K562 (cell line): ENCODE measurements at regions not wholly inside any gene's neighbourhood (a gene's known extent, or its start where the extent isn't known, plus 50 kb on each side); places are given as distances from the start of the nearest gene placed in this dataset.

Source experiments
- ATAC-seq: fragments of 200-7000 bp; cut with Tn5 transposase; 3 replicates; pipeline ENCODE4 v1.9.1; 2020; ENCODE audit warnings: moderate library complexity
- BruUV-seq: library from RNA; stranded (reverse); fragments of 400-500 nt; replicated peaks from 2 replicates; lab custom pipeline; 2021; lab: Mats Ljungman, UMichigan
- CTCF ChIA-PET: fragments of 300-600 bp; formaldehyde crosslinking; extraction: SDS; loops from one replicate; lab custom pipeline; 2021; ENCODE audit warnings: low intra/inter-chr PET ratio; lab: Yijun Ruan, JAX
- POLR2A ChIA-PET: fragments of 300-600, 350-650 bp; sonication (Branson Sonifier 250); formaldehyde crosslinking; extraction: SDS; loops from one replicate; lab custom pipeline; 2021; ENCODE audit warnings: antibody characterized with exemption, inconsistent platforms; lab: Yijun Ruan, JAX
- DNase-seq, 4 experiments: peaks; one replicate each; pipeline versions ENCODE4 v3.0.0 to v3.0.0-alpha.2; 2011 to 2018; ENCODE audit warnings: low spot score in 3 of 4, mixed read lengths in 3 of 4; ENCODE audit errors: extremely low read depth in 1 of 4
- FAIRE-seq: peaks from 2 replicates; lab custom pipeline; 2011; peaks lifted over from hg19 to GRCh38; lab: Jason Lieb, UNC
- H2AFZ ChIP-seq: 2 replicates; pipeline ENCODE4 v1.6.0; 2011; ENCODE audit warnings: low read depth, low read length, control low read depth, inconsistent platforms
- H3K27ac ChIP-seq: fragments of 200-600 bp; 3 replicates; pipeline ENCODE4 v1.8.0; 2011; ENCODE audit warnings: low read depth, mild to moderate bottlenecking, control low read depth, inconsistent platforms, low read length, moderate library complexity, mixed read lengths; ENCODE audit errors: extremely low read depth
- H3K27me3 ChIP-seq, 2 experiments: fragments of 300-600 bp in 1 of 2; 2 replicates in 1 of 2; 3 replicates in 1 of 2; pipeline versions ENCODE4 v1.6.0 to v1.8.0; 2011; ENCODE audit warnings: inconsistent platforms in 2 of 2, low read length in 2 of 2, mild to moderate bottlenecking in 1 of 2, mixed read lengths in 1 of 2, moderate library complexity in 1 of 2; ENCODE audit not compliant: control insufficient read depth in 2 of 2, insufficient read depth in 2 of 2
- H3K36me3 ChIP-seq: fragments of 300-600 bp; 3 replicates; pipeline ENCODE4 v1.8.0; 2011; ENCODE audit warnings: mild to moderate bottlenecking, low read length, inconsistent platforms; ENCODE audit not compliant: control insufficient read depth, insufficient read depth
- H3K4me1 ChIP-seq, 2 experiments: fragments of 200-600 bp in 1 of 2; replicated peaks in 1 of 2; 2 replicates in 1 of 2; 3 replicates in 1 of 2; pipeline versions ENCODE4 v1.5.1 to v1.8.0; 2011; ENCODE audit warnings: inconsistent platforms in 2 of 2, low read length in 2 of 2, mild to moderate bottlenecking in 1 of 2, mixed read lengths in 1 of 2, moderate library complexity in 1 of 2; ENCODE audit not compliant: control insufficient read depth in 2 of 2, insufficient read depth in 2 of 2
- H3K4me2 ChIP-seq: 2 replicates; pipeline ENCODE4 v1.6.1; 2011; ENCODE audit warnings: low read length, control low read depth, inconsistent platforms, mixed read lengths; ENCODE audit not compliant: insufficient read depth
- H3K4me3 ChIP-seq: fragments of 200-600 bp; sonication (generic), shearing (Covaris generic); 2 replicates; pipeline ENCODE4 v1.5.1; 2016; ENCODE audit warnings: control low read depth, inconsistent platforms
- H3K79me2 ChIP-seq: fragments of 200-600 bp; 3 replicates; pipeline ENCODE4 v1.8.0; 2011; ENCODE audit warnings: low read length, inconsistent platforms; ENCODE audit not compliant: control insufficient read depth, insufficient read depth
- H3K9ac ChIP-seq, 2 experiments: 2 replicates each; pipeline versions ENCODE4 v1.6.0 to v1.6.1; 2011; ENCODE audit warnings: low read depth in 2 of 2, low read length in 2 of 2, control low read depth in 1 of 2, inconsistent platforms in 1 of 2, mild to moderate bottlenecking in 1 of 2, mixed read lengths in 1 of 2; ENCODE audit not compliant: insufficient read depth in 1 of 2
- H3K9me1 ChIP-seq: one replicate; pipeline ENCODE4 v1.6.0; 2011; ENCODE audit warnings: inconsistent platforms, mild to moderate bottlenecking, low read length, moderate library complexity; ENCODE audit not compliant: control insufficient read depth, insufficient read depth
- H3K9me3 ChIP-seq: replicated peaks from 2 replicates; pipeline ENCODE4 v1.5.1; 2011; ENCODE audit warnings: low read depth, low read length, inconsistent platforms; ENCODE audit not compliant: control insufficient read depth, insufficient read depth
- H4K20me1 ChIP-seq: replicated peaks from 2 replicates; pipeline ENCODE4 v1.6.1; 2011; ENCODE audit warnings: low read length, inconsistent platforms, mixed read lengths; ENCODE audit not compliant: control insufficient read depth, insufficient read depth
- SNIP1 ChIP-seq: fragments of 450-650 bp; IDR thresholded peaks from 2 replicates; pipeline ENCODE4 v1.7.1; 2017; ENCODE audit warnings: low read depth, mild to moderate bottlenecking
- SRSF3 ChIP-seq: fragments of 200-400 bp; formaldehyde crosslinking; IDR thresholded peaks from 2 replicates; pipeline ENCODE4 v1.6.1; 2016; ENCODE audit warnings: mild to moderate bottlenecking, low read length, moderate library complexity; ENCODE audit not compliant: insufficient read depth
- WGBS: fragments of 100-300 bp; shearing (Covaris generic); methylation state at CpG from one replicate; pipeline ENCODE4 v1.1.6; 2016; ENCODE audit warnings: low coverage, mixed read lengths; ENCODE audit not compliant: insufficient coverage; ENCODE audit errors: missing lambda C conversion rate; 5-methylcytosine and 5-hydroxymethylcytosine counted together
- in situ Hi-C: fragments of 300-500 bp; cut with MboI; formaldehyde crosslinking; loops from 4 replicates; pipeline ENCODE4 v1.15.0; 2018; ENCODE audit warnings: inconsistent platforms, mixed read lengths
- intact Hi-C: fragments of 100-400 bp; cut with micrococcal nuclease; formaldehyde crosslinking; loops from 2 replicates; pipeline ENCODE4 v1.14.2; 2022

GRCh38 chr6:113301651-113302050 is 555.5 kb upstream of the MARCKS start:
- intact Hi-C loops: no loop called here
- CTCF ChIA-PET: no interaction called here
- no peak for FAIRE-seq

GRCh38 chr6:113304116-113304515 is 553.0 kb upstream of the MARCKS start:
- DNase-seq (no peak), ATAC-seq (no peak), FAIRE-seq (no peak)
- no TSS peak for BruUV-seq
- H3K4me2 ChIP-seq: no peak overlapping the region
- in situ Hi-C loops: no loop called here
- H3K27ac ChIP-seq: no peak overlapping the region
- intact Hi-C loops: no loop called here
- no peaks in the 10 kb centered on the region for H3K79me2 ChIP-seq
- H3K36me3 ChIP-seq: no peaks in the 10 kb centered on the region
- 0% methylated on average over 1 of the region's 1 CpG for WGBS
- no peak overlapping the region for H3K4me3 ChIP-seq
- CTCF ChIA-PET: no interaction called here
- no peaks in the 10 kb centered on the region for H3K9me3 ChIP-seq
- TF ChIP-seq SRSF3: no peak
- no peaks in the 10 kb centered on the region for H3K4me1 ChIP-seq
- H4K20me1 ChIP-seq: no peaks in the 10 kb centered on the region
- H2AFZ ChIP-seq: no peak overlapping the region
- no peak overlapping the region for H3K9ac ChIP-seq
- no peaks in the 10 kb centered on the region for H3K27me3 ChIP-seq
- H3K9me1 ChIP-seq: no peaks in the 10 kb centered on the region
- POLR2A ChIA-PET: no interaction called here

More at GRCh38 chr6:113301651-113302050, 555.5 kb upstream of the MARCKS start:
- H3K4me1 ChIP-seq: no peaks in the 10 kb centered on the region
- H3K9me1 ChIP-seq: no peaks in the 10 kb centered on the region
- no peak for TF ChIP-seq SNIP1
- TF ChIP-seq, all 486 proteins: peak for 0
- H3K27ac ChIP-seq: no peak overlapping the region
- DNase-seq: no peak
- in situ Hi-C loops: no loop called here
- no peak for ATAC-seq
- no peaks in the 10 kb centered on the region for H4K20me1 ChIP-seq
- no peaks in the 10 kb centered on the region for H3K27me3 ChIP-seq
- no peaks in the 10 kb centered on the region for H3K36me3 ChIP-seq
- BruUV-seq: no TSS peak
- H3K4me2 ChIP-seq: no peak overlapping the region
- H2AFZ ChIP-seq: no peak overlapping the region
- H3K79me2 ChIP-seq: no peaks in the 10 kb centered on the region
- H3K9me3 ChIP-seq: no peaks in the 10 kb centered on the region
- POLR2A ChIA-PET: no interaction called here
- no peak overlapping the region for H3K4me3 ChIP-seq
- H3K9ac ChIP-seq: no peak overlapping the region
